Hepatocyte (in vitro differentiated cells): ENCODE measurements at regions not wholly inside any gene's neighbourhood (a gene's known extent, or its start where the extent isn't known, plus 50 kb on each side); places are given as distances from the start of the nearest gene placed in this dataset.

ENCODE experiments used
- DNase-seq: peaks from one replicate; pipeline ENCODE4 v3.0.0-alpha.2; 2016; ENCODE audit warnings: low spot score
- H2AFZ ChIP-seq: fragments of 200-600 bp; sonication (generic); 2 replicates; pipeline ENCODE4 v1.6.0; 2016; ENCODE audit warnings: antibody characterized with exemption, mild to moderate bottlenecking
- H3K27ac ChIP-seq: fragments of 200-600 bp; sonication (generic); 2 replicates; pipeline ENCODE4 v1.5.1; 2016; ENCODE audit warnings: mild to moderate bottlenecking
- H3K27me3 ChIP-seq: fragments of 200-600 bp; sonication (generic); 2 replicates; pipeline ENCODE4 v1.6.1; 2016
- H3K36me3 ChIP-seq: fragments of 200-600 bp; sonication (generic); replicated peaks from 2 replicates; pipeline ENCODE4 v1.5.1; 2016; ENCODE audit warnings: low read depth; ENCODE audit not compliant: insufficient read depth
- H3K4me1 ChIP-seq: fragments of 200-600 bp; sonication (generic); 2 replicates; pipeline ENCODE4 v1.5.1; 2016; ENCODE audit warnings: mild to moderate bottlenecking, moderate library complexity; ENCODE audit not compliant: insufficient read depth
- H3K4me2 ChIP-seq: fragments of 200-600 bp; sonication (generic); 2 replicates; pipeline ENCODE4 v1.6.0; 2016
- H3K4me3 ChIP-seq: fragments of 200-600 bp; sonication (generic); 2 replicates; pipeline ENCODE4 v1.5.1; 2016; ENCODE audit warnings: mild to moderate bottlenecking
- H3K79me2 ChIP-seq: fragments of 200-600 bp; sonication (generic); 2 replicates; pipeline ENCODE4 v1.6.0; 2017; ENCODE audit warnings: mild to moderate bottlenecking
- H3K9me2 ChIP-seq: fragments of 200-600 bp; sonication (generic); replicated peaks from 2 replicates; pipeline ENCODE4 v1.6.0; 2017; ENCODE audit warnings: mild to moderate bottlenecking; ENCODE audit not compliant: insufficient read depth
- H3K9me3 ChIP-seq: fragments of 200-600 bp; sonication (generic); 2 replicates; pipeline ENCODE4 v1.5.1; 2016; ENCODE audit warnings: low read depth, mild to moderate bottlenecking
- H4K20me1 ChIP-seq: fragments of 200-600 bp; sonication (generic); 2 replicates; pipeline ENCODE4 v1.6.0; 2016; ENCODE audit warnings: mild to moderate bottlenecking; ENCODE audit not compliant: insufficient read depth, poor library complexity, severe bottlenecking
- EZH2 ChIP-seq: fragments of 200-600 bp; sonication (generic); IDR thresholded peaks from 2 replicates; pipeline ENCODE4 v1.6.1; 2016; ENCODE audit warnings: antibody characterized with exemption, mild to moderate bottlenecking, borderline replicate concordance
- EZH2phosphoT487 ChIP-seq: fragments of 200-600 bp; sonication (generic); IDR thresholded peaks from one replicate; pipeline ENCODE4 v1.6.1; 2018; ENCODE audit warnings: antibody characterized with exemption, mild to moderate bottlenecking, low read depth, moderate library complexity; ENCODE audit not compliant: unreplicated experiment, severe bottlenecking
- WGBS: methylation state at CpG from one replicate; pipeline ENCODE4 v1.1.6; 2016; ENCODE audit warnings: low lambda C conversion rate; ENCODE audit errors: missing lambda C conversion rate; 5-methylcytosine and 5-hydroxymethylcytosine counted together
- TF ChIP-seq, protein P1 (sequence below): fragments of 200-600 bp; sonication (generic); IDR thresholded peaks from 2 replicates; pipeline ENCODE4 v1.5.1; 2016; ENCODE audit warnings: antibody characterized with exemption, mild to moderate bottlenecking; ENCODE audit not compliant: poor library complexity

DNA sequence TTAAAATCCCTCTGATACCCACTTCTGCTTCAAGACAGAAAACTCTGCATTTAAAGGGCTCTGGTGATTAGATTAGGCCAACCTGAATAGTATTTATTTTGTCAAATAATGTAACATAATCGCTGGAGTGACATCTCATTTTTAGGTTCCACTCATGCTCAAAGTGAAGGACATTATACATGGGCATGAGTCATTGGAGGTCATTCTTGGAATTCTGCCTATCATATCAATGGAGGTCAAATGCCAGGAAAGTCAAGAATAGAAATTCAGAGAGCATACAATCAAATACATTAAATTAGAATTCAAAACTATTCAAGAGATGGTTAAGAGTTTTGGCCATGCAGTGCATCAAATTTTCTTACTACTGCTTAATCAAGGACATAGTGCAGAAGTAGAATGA is 50.8 kb upstream of the PRSS1 start:
- DNase-seq, result no peak
- H3K36me3 ChIP-seq, result no peaks in the 10 kb centered on the region
- no peak overlapping the region for H3K4me3 ChIP-seq
- WGBS, result 89% methylated on average over 1 of the region's 1 CpG
- H3K9me2 ChIP-seq, result no peaks in the 10 kb centered on the region
- H3K4me1 ChIP-seq, result no peaks in the 10 kb centered on the region
- no peak overlapping the region for H3K4me2 ChIP-seq
- no peaks in the 10 kb centered on the region for H3K9me3 ChIP-seq
- no peaks in the 10 kb centered on the region for H4K20me1 ChIP-seq
- H3K27me3 ChIP-seq, result no peaks in the 10 kb centered on the region
- no peak overlapping the region for H2AFZ ChIP-seq
- no peak for TF ChIP-seq EZH2
- no peak for TF ChIP-seq EZH2phosphoT487
- TF ChIP-seq, protein P1, sequence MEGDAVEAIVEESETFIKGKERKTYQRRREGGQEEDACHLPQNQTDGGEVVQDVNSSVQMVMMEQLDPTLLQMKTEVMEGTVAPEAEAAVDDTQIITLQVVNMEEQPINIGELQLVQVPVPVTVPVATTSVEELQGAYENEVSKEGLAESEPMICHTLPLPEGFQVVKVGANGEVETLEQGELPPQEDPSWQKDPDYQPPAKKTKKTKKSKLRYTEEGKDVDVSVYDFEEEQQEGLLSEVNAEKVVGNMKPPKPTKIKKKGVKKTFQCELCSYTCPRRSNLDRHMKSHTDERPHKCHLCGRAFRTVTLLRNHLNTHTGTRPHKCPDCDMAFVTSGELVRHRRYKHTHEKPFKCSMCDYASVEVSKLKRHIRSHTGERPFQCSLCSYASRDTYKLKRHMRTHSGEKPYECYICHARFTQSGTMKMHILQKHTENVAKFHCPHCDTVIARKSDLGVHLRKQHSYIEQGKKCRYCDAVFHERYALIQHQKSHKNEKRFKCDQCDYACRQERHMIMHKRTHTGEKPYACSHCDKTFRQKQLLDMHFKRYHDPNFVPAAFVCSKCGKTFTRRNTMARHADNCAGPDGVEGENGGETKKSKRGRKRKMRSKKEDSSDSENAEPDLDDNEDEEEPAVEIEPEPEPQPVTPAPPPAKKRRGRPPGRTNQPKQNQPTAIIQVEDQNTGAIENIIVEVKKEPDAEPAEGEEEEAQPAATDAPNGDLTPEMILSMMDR, result no peak
- H3K27ac ChIP-seq, result no peak overlapping the region
- H3K79me2 ChIP-seq, result no peaks in the 10 kb centered on the region

DNA sequence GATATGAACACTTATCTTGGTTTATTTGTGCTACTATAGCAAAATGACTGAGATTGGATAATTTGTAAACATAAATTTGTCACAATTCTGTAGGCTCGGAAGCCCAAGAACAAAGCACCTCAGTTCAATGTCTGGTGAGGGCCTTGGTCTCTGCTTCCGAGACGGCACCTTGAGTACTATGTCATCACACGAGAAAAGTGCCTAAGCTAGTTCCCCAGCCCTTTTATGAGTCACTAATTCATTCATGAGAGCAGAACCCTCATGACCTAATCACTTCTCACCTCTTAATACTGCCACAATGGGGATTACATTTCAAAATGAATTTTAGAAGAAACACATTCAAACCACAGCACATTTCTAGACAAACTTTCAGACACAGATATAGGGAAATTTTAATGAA is 52.0 kb upstream of the PRSS1 start:
- H3K9me3 ChIP-seq, result no peaks in the 10 kb centered on the region
- no peak overlapping the region for H3K4me3 ChIP-seq
- H3K79me2 ChIP-seq, result no peaks in the 10 kb centered on the region
- H2AFZ ChIP-seq, result no peak overlapping the region
- no peak overlapping the region for H3K4me2 ChIP-seq
- no peak overlapping the region for H3K27ac ChIP-seq
- no peaks in the 10 kb centered on the region for H4K20me1 ChIP-seq
- H3K27me3 ChIP-seq, result no peaks in the 10 kb centered on the region
- H3K4me1 ChIP-seq, result no peaks in the 10 kb centered on the region
- H3K9me2 ChIP-seq, result no peaks in the 10 kb centered on the region
- no peak for TF ChIP-seq EZH2
- no peak for TF ChIP-seq EZH2phosphoT487
- TF ChIP-seq, protein P1, result no peak
- no peak for DNase-seq
- 40% methylated on average over 4 of the region's 4 CpGs for WGBS
- H3K36me3 ChIP-seq, result no peaks in the 10 kb centered on the region

DNA sequence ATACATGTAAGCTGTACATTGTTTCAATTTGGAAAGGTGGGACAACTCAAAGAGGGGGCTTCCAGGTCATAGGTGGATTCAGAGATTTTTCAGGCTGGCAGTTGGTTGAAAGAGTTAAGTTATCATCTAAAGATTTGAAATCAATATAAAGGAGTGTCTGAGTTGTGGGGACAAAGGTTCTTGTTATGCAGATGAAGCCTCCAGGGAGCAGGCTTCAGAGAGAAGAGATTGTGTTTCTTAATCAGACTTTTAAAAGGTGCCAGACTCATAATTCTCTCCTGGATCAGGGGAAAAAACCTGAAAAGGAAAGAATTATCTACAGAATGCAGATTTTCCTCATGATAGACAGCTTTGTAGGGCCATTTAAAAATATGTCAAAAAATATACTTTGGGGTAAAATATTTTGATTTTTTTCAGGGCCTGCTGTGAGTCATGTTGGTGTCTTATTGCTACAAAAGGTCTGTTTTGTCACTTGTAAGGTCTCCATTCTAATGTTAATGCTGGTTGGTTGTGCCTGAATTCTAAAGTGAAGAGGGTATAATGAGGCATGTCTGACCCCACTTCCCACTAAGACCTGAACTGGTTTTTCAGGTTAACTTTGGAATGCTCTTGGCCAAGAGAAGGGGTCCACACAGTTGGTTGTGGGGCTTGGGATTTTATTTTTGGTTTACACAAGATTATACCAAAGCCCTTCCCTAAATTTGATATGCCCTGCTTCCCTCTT is 52.7 kb upstream of the PRSS1 start:
- TF ChIP-seq, protein P1, result no peak
- no peak for TF ChIP-seq EZH2phosphoT487
- no peak for TF ChIP-seq EZH2
- no peaks in the 10 kb centered on the region for H3K27me3 ChIP-seq
- H3K9me2 ChIP-seq, result no peaks in the 10 kb centered on the region
- H3K9me3 ChIP-seq, result no peaks in the 10 kb centered on the region
- no peak overlapping the region for H2AFZ ChIP-seq
- H3K4me3 ChIP-seq, result no peak overlapping the region
- H3K4me1 ChIP-seq, result no peaks in the 10 kb centered on the region
- H3K79me2 ChIP-seq, result no peaks in the 10 kb centered on the region
- no peaks in the 10 kb centered on the region for H4K20me1 ChIP-seq
- no peak overlapping the region for H3K4me2 ChIP-seq
- no peak for DNase-seq
- H3K27ac ChIP-seq, result no peak overlapping the region
- no peaks in the 10 kb centered on the region for H3K36me3 ChIP-seq

DNA sequence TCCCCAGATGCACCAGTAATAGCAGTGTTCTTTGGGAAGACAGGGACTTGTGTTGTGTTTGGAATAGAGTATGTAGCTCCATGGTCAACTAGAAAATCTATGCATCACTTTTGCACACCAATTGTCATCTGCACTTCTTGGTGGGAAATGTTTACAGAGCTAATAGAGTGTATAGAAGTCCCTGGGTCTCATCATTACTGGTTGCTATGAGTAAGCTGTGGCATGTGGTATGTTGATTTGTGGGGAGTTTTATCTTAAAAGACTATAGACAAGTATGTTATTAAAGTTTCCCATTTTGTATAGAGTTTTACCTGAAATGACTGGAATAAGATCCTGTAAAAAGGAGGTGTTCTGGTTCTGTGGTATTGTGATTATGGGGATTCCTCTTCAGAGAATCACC is 55.4 kb upstream of the PRSS1 start:
- Histone ChIP-seq H3K4me3 (no peak overlapping the region), H3K79me2 (no peaks in the 10 kb centered on the region), H3K4me2 (no peak overlapping the region), H3K27ac (no peak overlapping the region), H3K9me3 (no peaks in the 10 kb centered on the region), H3K4me1 (no peaks in the 10 kb centered on the region), H3K9me2 (no peaks in the 10 kb centered on the region), H2AFZ (no peak overlapping the region), H3K36me3 (no peaks in the 10 kb centered on the region), H4K20me1 (no peaks in the 10 kb centered on the region), H3K27me3 (no peaks in the 10 kb centered on the region)
- TF ChIP-seq, protein P1, result no peak
- TF ChIP-seq EZH2, result no peak
- TF ChIP-seq EZH2phosphoT487, result no peak
- no peak for DNase-seq
